ENCODE measurements at regions not wholly inside any gene's neighbourhood (a gene's known extent, or its start where the extent isn't known, plus 50 kb on each side); places are given as distances from the start of the nearest gene placed in this dataset.

GRCh38 chr7:121546632-121547543 is 150.8 kb upstream of the FAM3C start:
- H3K4me3 ChIP-seq = no peak overlapping the region
- no peak for DNase-seq (ENCODE audit: low spot score)
- no peaks in the 10 kb centered on the region for H3K27me3 ChIP-seq (replicated peaks; ENCODE audit: insufficient read depth)
- no peak overlapping the region for H3K27ac ChIP-seq
- intact Hi-C loops (cut with DNase I) = loop anchor here (2.0 kb wide), 1 partner anchor 178 kb away; no protein-coding TSS in a partner anchor
- H3K9me3 ChIP-seq = no peaks in the 10 kb centered on the region
- H3K36me3 ChIP-seq = no peaks in the 10 kb centered on the region
- no peak for TF ChIP-seq CTCF (IDR thresholded peaks at IDR 0.05)
- no peak for TF ChIP-seq POLR2AphosphoS5 (IDR thresholded peaks at IDR 0.05)
- no peak for TF ChIP-seq POLR2A (IDR thresholded peaks at IDR 0.05)
- no peaks in the 10 kb centered on the region for H3K4me1 ChIP-seq (replicated peaks)
- 79% methylated on average over 4 of the region's 4 CpGs for WGBS

DNA sequence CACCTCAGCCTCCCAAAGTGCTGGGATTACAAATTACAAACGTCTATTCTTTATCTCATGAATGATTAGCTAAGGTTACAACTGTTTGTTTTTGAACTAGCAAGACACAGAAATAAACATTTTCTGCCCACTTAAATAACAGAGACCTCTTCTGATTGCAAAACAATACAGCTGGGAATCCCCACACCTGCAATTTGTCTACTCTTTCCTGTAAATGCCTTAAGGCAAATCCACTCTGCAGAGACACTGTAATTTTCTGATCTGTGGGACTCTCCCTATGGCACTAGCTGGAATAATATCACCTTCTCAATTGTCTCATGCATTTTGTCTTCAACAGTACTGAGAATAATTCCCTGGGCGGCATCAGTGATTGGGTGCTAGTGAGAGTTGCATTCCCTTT is 149.3 kb upstream of the FAM3C start:
- no peaks in the 10 kb centered on the region for H3K4me1 ChIP-seq (replicated peaks)
- no peak overlapping the region for H3K4me3 ChIP-seq
- WGBS = 74% methylated on average over 2 of the region's 2 CpGs
- DNase-seq (ENCODE audit: low spot score) = no peak
- H3K9me3 ChIP-seq = no peaks in the 10 kb centered on the region
- no peaks in the 10 kb centered on the region for H3K36me3 ChIP-seq
- no peak for TF ChIP-seq CTCF (IDR thresholded peaks at IDR 0.05)
- no peak for TF ChIP-seq POLR2A (IDR thresholded peaks at IDR 0.05)
- TF ChIP-seq POLR2AphosphoS5 (IDR thresholded peaks at IDR 0.05) = no peak
- intact Hi-C loops (cut with DNase I) = no loop called here
- H3K27me3 ChIP-seq (replicated peaks; ENCODE audit: insufficient read depth) = no peaks in the 10 kb centered on the region
- no peak overlapping the region for H3K27ac ChIP-seq

DNA sequence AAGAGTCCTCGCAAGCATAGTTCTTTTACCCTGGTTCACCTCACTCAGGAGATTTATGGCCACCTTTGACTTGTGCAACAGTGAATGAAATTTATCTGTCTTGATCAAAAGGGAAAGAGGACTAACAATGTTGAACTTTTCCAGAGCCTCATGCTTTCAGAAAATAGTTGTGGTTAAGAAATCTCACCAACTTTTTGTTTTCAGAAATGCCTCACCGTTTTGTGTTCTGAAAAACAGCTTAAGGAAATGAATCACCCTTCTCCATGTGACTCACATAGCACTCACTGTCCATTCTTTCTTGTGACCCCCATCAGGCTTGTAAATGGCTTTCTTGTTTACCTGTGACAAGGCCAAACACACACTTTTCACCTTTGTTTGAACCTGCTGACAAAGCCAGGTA is 148.6 kb upstream of the FAM3C start:
- intact Hi-C loops (cut with DNase I) = no loop called here

DNA sequence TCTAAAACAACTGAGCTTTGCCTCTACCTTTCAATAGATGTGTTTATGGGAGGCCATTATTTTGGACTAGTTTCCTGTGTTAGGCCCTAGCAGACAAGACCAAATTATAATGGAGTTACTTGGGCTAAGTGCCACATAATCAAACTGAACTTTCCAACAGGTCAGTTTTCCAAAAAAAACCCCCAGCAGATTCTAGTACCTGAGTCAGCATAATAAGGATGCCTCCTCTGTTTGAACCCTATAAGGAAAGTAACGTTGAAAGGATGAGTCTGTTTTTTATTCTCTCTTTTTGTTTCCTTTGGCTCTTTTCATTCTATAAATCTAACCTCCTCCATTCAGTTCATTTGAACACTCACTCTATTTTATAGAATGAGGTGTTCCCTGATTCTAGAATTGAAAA is 148.1 kb upstream of the FAM3C start:
- Histone ChIP-seq H3K9me3 (no peaks in the 10 kb centered on the region), H3K27ac (no peak overlapping the region), H3K27me3 (replicated peaks; ENCODE audit: insufficient read depth) (no peaks in the 10 kb centered on the region), H3K36me3 (no peaks in the 10 kb centered on the region), H3K4me1 (replicated peaks) (no peaks in the 10 kb centered on the region), H3K4me3 (no peak overlapping the region)
- 40% methylated on average over 1 of the region's 1 CpG for WGBS
- no peak for DNase-seq (ENCODE audit: low spot score)
- no peak for TF ChIP-seq POLR2AphosphoS5 (IDR thresholded peaks at IDR 0.05)
- TF ChIP-seq POLR2A (IDR thresholded peaks at IDR 0.05) = no peak
- TF ChIP-seq CTCF (IDR thresholded peaks at IDR 0.05) = no peak
- intact Hi-C loops (cut with DNase I) = no loop called here

More for the DNA sequence above, 148.6 kb upstream of the FAM3C start:
- Histone ChIP-seq H3K4me1 (replicated peaks) (no peaks in the 10 kb centered on the region), H3K27me3 (replicated peaks; ENCODE audit: insufficient read depth) (no peaks in the 10 kb centered on the region), H3K36me3 (no peaks in the 10 kb centered on the region), H3K9me3 (no peaks in the 10 kb centered on the region), H3K27ac (no peak overlapping the region), H3K4me3 (no peak overlapping the region)
- DNase-seq (ENCODE audit: low spot score) = peak; percentile 18
- TF ChIP-seq CTCF (IDR thresholded peaks at IDR 0.05) = no peak
- peak; percentile 61 for TF ChIP-seq POLR2AphosphoS5 (IDR thresholded peaks at IDR 0.05)
- 31% methylated on average over 2 of the region's 2 CpGs for WGBS

DNA sequence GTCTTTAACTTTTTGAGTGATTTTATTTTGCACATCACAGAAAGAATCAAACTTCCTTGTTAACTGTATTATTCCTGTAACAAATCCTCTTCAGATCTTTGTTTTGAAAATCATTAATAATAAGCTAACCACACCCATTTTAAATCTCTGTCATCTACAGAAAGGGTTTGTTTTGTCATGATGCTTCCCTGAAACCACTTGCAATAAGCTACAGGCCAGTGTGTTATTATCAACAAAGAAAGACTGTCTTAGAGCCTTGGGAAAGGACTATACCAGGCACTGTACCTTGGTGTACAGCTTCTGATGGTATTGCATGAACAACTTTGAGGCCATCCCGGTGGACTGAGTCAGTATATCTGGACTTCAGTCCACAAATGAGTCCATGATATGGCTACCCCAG is 145.3 kb upstream of the FAM3C start:
- no peaks in the 10 kb centered on the region for H3K4me1 ChIP-seq (replicated peaks)
- intact Hi-C loops (cut with DNase I) = no loop called here
- H3K27me3 ChIP-seq (replicated peaks; ENCODE audit: insufficient read depth) = no peaks in the 10 kb centered on the region
- H3K36me3 ChIP-seq = no peaks in the 10 kb centered on the region
- TF ChIP-seq POLR2AphosphoS5 (IDR thresholded peaks at IDR 0.05) (no peak), POLR2A (IDR thresholded peaks at IDR 0.05) (no peak), CTCF (IDR thresholded peaks at IDR 0.05) (no peak)
- 95% methylated on average over 1 of the region's 1 CpG for WGBS
- H3K4me3 ChIP-seq = no peak overlapping the region
- no peak for DNase-seq (ENCODE audit: low spot score)
- H3K9me3 ChIP-seq = no peaks in the 10 kb centered on the region
- H3K27ac ChIP-seq = no peak overlapping the region
